ENCODE measurements at regions not wholly inside any gene's neighbourhood (a gene's known extent, or its start where the extent isn't known, plus 50 kb on each side); places are given as distances from the start of the nearest gene placed in this dataset.

GRCh38 chr12:42741771-42742510 is 152.4 kb upstream of the PRICKLE1 start:
- Mint-ChIP-seq H3K4me3 (no peak overlapping the region), H3K9me3 (peaks cover 21% of the 10 kb centered on the region), H3K27ac (no peak overlapping the region), H3K27me3 (ENCODE audit: low read depth) (no peaks in the 10 kb centered on the region), H3K36me3 (peaks cover 22% of the 10 kb centered on the region), H3K4me1 (peaks cover 27% of the 10 kb centered on the region)
- ChIA-PET CTCF (no interaction called here), POLR2A (no interaction called here)
- DNase-seq (ENCODE audit: low spot score) (no peak), ATAC-seq (no peak)
- no peak for TF ChIP-seq GABPB1 (CRISPR knock-in tag; IDR thresholded peaks at IDR 0.05)
- TF ChIP-seq AR (CRISPR knock-in tag; IDR thresholded peaks at IDR 0.05) = no peak
- TF ChIP-seq, protein P1, sequence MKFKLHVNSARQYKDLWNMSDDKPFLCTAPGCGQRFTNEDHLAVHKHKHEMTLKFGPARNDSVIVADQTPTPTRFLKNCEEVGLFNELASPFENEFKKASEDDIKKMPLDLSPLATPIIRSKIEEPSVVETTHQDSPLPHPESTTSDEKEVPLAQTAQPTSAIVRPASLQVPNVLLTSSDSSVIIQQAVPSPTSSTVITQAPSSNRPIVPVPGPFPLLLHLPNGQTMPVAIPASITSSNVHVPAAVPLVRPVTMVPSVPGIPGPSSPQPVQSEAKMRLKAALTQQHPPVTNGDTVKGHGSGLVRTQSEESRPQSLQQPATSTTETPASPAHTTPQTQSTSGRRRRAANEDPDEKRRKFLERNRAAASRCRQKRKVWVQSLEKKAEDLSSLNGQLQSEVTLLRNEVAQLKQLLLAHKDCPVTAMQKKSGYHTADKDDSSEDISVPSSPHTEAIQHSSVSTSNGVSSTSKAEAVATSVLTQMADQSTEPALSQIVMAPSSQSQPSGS (CRISPR knock-in tag; IDR thresholded peaks at IDR 0.05; ENCODE audit: borderline replicate concordance, low read depth) = no peak
- no peak for TF ChIP-seq SMAD4 (CRISPR knock-in tag; IDR thresholded peaks at IDR 0.05)
- TF ChIP-seq PRDM15 (CRISPR knock-in tag; IDR thresholded peaks at IDR 0.05) = no peak
- no peak for TF ChIP-seq CDX4 (CRISPR knock-in tag; IDR thresholded peaks at IDR 0.05; ENCODE audit: borderline replicate concordance)
- TF ChIP-seq, protein P2, sequence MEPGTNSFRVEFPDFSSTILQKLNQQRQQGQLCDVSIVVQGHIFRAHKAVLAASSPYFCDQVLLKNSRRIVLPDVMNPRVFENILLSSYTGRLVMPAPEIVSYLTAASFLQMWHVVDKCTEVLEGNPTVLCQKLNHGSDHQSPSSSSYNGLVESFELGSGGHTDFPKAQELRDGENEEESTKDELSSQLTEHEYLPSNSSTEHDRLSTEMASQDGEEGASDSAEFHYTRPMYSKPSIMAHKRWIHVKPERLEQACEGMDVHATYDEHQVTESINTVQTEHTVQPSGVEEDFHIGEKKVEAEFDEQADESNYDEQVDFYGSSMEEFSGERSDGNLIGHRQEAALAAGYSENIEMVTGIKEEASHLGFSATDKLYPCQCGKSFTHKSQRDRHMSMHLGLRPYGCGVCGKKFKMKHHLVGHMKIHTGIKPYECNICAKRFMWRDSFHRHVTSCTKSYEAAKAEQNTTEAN (CRISPR knock-in tag; IDR thresholded peaks at IDR 0.05) = no peak
- TF ChIP-seq, protein P3, sequence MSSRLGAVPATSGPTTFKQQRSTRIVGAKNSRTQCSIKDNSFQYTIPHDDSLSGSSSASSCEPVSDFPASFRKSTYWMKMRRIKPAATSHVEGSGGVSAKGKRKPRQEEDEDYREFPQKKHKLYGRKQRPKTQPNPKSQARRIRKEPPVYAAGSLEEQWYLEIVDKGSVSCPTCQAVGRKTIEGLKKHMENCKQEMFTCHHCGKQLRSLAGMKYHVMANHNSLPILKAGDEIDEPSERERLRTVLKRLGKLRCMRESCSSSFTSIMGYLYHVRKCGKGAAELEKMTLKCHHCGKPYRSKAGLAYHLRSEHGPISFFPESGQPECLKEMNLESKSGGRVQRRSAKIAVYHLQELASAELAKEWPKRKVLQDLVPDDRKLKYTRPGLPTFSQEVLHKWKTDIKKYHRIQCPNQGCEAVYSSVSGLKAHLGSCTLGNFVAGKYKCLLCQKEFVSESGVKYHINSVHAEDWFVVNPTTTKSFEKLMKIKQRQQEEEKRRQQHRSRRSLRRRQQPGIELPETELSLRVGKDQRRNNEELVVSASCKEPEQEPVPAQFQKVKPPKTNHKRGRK (CRISPR knock-in tag; IDR thresholded peaks at IDR 0.05; ENCODE audit: borderline replicate concordance) = no peak
- TF ChIP-seq MAX (CRISPR knock-in tag; IDR thresholded peaks at IDR 0.05) = no peak
- no peak for TF ChIP-seq JUN (CRISPR knock-in tag; IDR thresholded peaks at IDR 0.05)
- TF ChIP-seq PRRX2 (CRISPR knock-in tag; IDR thresholded peaks at IDR 0.05) = no peak
- TF ChIP-seq, protein P4, sequence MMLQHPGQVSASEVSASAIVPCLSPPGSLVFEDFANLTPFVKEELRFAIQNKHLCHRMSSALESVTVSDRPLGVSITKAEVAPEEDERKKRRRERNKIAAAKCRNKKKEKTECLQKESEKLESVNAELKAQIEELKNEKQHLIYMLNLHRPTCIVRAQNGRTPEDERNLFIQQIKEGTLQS (CRISPR knock-in tag; conservative IDR thresholded peaks at IDR 0.05) = no peak
- no peak for TF ChIP-seq EMX1 (CRISPR knock-in tag; IDR thresholded peaks at IDR 0.05)
- no peak for TF ChIP-seq CREM (CRISPR knock-in tag; IDR thresholded peaks at IDR 0.05)
- TF ChIP-seq USF2 (CRISPR knock-in tag; IDR thresholded peaks at IDR 0.05) = no peak
- TF ChIP-seq, protein P5, sequence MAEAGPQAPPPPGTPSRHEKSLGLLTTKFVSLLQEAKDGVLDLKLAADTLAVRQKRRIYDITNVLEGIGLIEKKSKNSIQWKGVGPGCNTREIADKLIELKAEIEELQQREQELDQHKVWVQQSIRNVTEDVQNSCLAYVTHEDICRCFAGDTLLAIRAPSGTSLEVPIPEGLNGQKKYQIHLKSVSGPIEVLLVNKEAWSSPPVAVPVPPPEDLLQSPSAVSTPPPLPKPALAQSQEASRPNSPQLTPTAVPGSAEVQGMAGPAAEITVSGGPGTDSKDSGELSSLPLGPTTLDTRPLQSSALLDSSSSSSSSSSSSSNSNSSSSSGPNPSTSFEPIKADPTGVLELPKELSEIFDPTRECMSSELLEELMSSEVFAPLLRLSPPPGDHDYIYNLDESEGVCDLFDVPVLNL (CRISPR knock-in tag; IDR thresholded peaks at IDR 0.05; ENCODE audit: borderline replicate concordance, low read depth) = no peak
- TF ChIP-seq FOXP1 (CRISPR knock-in tag; IDR thresholded peaks at IDR 0.05; ENCODE audit: borderline replicate concordance) = no peak

Data from WTC11 (cell line).